HEK293 (cell line): ENCODE measurements at regions not wholly inside any gene's neighbourhood (a gene's known extent, or its start where the extent isn't known, plus 50 kb on each side); places are given as distances from the start of the nearest gene placed in this dataset.

ENCODE experiments used
- CTCF ChIA-PET: fragments of 350-600 bp; formaldehyde crosslinking; extraction: SDS; loops from one replicate; lab custom pipeline; 2021; ENCODE audit warnings: antibody characterized with exemption; lab: Yijun Ruan, JAX
- POLR2A ChIA-PET: fragments of 300-600 bp; formaldehyde crosslinking; extraction: SDS; loops from one replicate; lab custom pipeline; 2020; ENCODE audit warnings: antibody characterized with exemption, inconsistent platforms; lab: Yijun Ruan, JAX
- H3K27ac ChIP-seq: fragments of 200-500 bp; sonication (Bioruptor generic); 2 replicates; pipeline ENCODE4 v1.5.1; 2014; ENCODE audit warnings: low read depth, low read length, control low read depth, inconsistent platforms; ENCODE audit errors: extremely low read depth
- H3K36me3 ChIP-seq, 2 experiments: fragments of 200-500 bp in 1 of 2; sonication (Bioruptor generic) in 1 of 2; 1 replicate in 1 of 2; 2 replicates in 1 of 2; pipeline ENCODE4 v1.5.1; 2014 to 2017; ENCODE audit warnings: inconsistent platforms in 2 of 2, low read length in 2 of 2; ENCODE audit not compliant: control insufficient read depth in 2 of 2, insufficient read depth in 1 of 2
- H3K4me1 ChIP-seq: fragments of 200-500 bp; sonication (Bioruptor generic); 2 replicates; pipeline ENCODE4 v1.5.1; 2014; ENCODE audit warnings: mild to moderate bottlenecking, low read length, inconsistent platforms; ENCODE audit not compliant: control insufficient read depth, insufficient read depth
- H3K4me3 ChIP-seq: 2 replicates; pipeline ENCODE4 v1.5.1; 2011; ENCODE audit warnings: low read depth, mild to moderate bottlenecking, control low read depth, low read length, moderate library complexity
- H3K9me3 ChIP-seq: fragments of 200-500 bp; sonication (Bioruptor generic); 2 replicates; pipeline ENCODE4 v1.5.1; 2014; ENCODE audit warnings: low read depth, low read length, inconsistent platforms; ENCODE audit not compliant: control insufficient read depth, insufficient read depth
- HOXD13 ChIP-seq: sonication (generic); formaldehyde crosslinking; IDR thresholded peaks from 2 replicates; pipeline ENCODE4 v1.8.0; 2022; ENCODE audit warnings: missing genetic modification reagents, borderline replicate concordance
- REST ChIP-seq: fragments of 450-650 bp; formaldehyde crosslinking; IDR thresholded peaks from 2 replicates; pipeline ENCODE4 v1.5.1; 2016; ENCODE audit warnings: missing biosample characterization, missing genetic modification characterization
- SCRT1 ChIP-seq: fragments of 450-650 bp; formaldehyde crosslinking; IDR thresholded peaks from 2 replicates; pipeline ENCODE4 v1.5.1; 2016; ENCODE audit warnings: missing biosample characterization, missing genetic modification characterization, borderline replicate concordance
- YY1 ChIP-seq: fragments of 450-650 bp; formaldehyde crosslinking; IDR thresholded peaks from 2 replicates; pipeline ENCODE4 v1.5.1; 2018; ENCODE audit warnings: missing biosample characterization, missing genetic modification characterization
- ZBTB10 ChIP-seq: fragments of 450-650 bp; formaldehyde crosslinking; IDR thresholded peaks from 2 replicates; pipeline ENCODE4 v1.5.1; 2016; ENCODE audit warnings: missing biosample characterization, missing genetic modification characterization
- ZBTB17 ChIP-seq: fragments of 450-650 bp; formaldehyde crosslinking; IDR thresholded peaks from 2 replicates; pipeline ENCODE4 v1.5.1; 2016; ENCODE audit warnings: missing biosample characterization, missing genetic modification characterization
- ZBTB26 ChIP-seq: fragments of 450-650 bp; formaldehyde crosslinking; optimal IDR thresholded peaks from 2 replicates; pipeline ENCODE3; 2016; ENCODE audit warnings: missing biosample characterization, mild to moderate bottlenecking, missing genetic modification characterization
- ZBTB48 ChIP-seq: fragments of 450-650 bp; formaldehyde crosslinking; IDR thresholded peaks from 2 replicates; pipeline ENCODE4 v1.5.1; 2016; ENCODE audit warnings: missing biosample characterization, missing genetic modification characterization
- ZNF10 ChIP-seq: fragments of 450-650 bp; formaldehyde crosslinking; IDR thresholded peaks from 2 replicates; pipeline ENCODE4 v1.5.1; 2017; ENCODE audit warnings: missing biosample characterization, missing genetic modification characterization
- ZNF157 ChIP-seq: fragments of 450-650 bp; formaldehyde crosslinking; IDR thresholded peaks from 2 replicates; pipeline ENCODE4 v1.5.1; 2016; ENCODE audit warnings: missing biosample characterization, missing genetic modification characterization
- ZNF544 ChIP-seq: fragments of 450-650 bp; formaldehyde crosslinking; IDR thresholded peaks from 2 replicates; pipeline ENCODE4 v1.5.0; 2017; ENCODE audit warnings: missing biosample characterization, missing genetic modification characterization
- ZNF580 ChIP-seq: fragments of 450-650 bp; formaldehyde crosslinking; IDR thresholded peaks from 2 replicates; pipeline ENCODE4 v1.5.1; 2016; ENCODE audit warnings: missing biosample characterization, missing genetic modification characterization
- ZNF639 ChIP-seq: fragments of 450-650 bp; formaldehyde crosslinking; IDR thresholded peaks from 2 replicates; pipeline ENCODE4 v1.5.1; 2016; ENCODE audit warnings: missing biosample characterization, missing genetic modification characterization
- ZNF747 ChIP-seq: fragments of 450-650 bp; formaldehyde crosslinking; IDR thresholded peaks from 2 replicates; pipeline ENCODE4 v1.5.1; 2016; ENCODE audit warnings: missing biosample characterization, missing genetic modification characterization
- ZNF76 ChIP-seq: fragments of 450-650 bp; formaldehyde crosslinking; IDR thresholded peaks from 2 replicates; pipeline ENCODE4; 2016; ENCODE audit warnings: low read depth, missing biosample characterization, missing genetic modification characterization, borderline replicate concordance
- ZNF830 ChIP-seq: fragments of 450-650 bp; IDR thresholded peaks from 2 replicates; pipeline ENCODE4 v1.5.0; 2018; ENCODE audit warnings: missing biosample characterization, missing genetic modification characterization, low read depth, mild to moderate bottlenecking, moderate library complexity
- ZSCAN16 ChIP-seq: fragments of 450-650 bp; formaldehyde crosslinking; IDR thresholded peaks from 2 replicates; pipeline ENCODE4 v1.5.1; 2016; ENCODE audit warnings: missing biosample characterization, missing genetic modification characterization

- Histone ChIP-seq H3K4me3 (no peak overlapping the region), H3K9me3 (no peaks in the 10 kb centered on the region), H3K4me1 (no peaks in the 10 kb centered on the region), H3K36me3 (no peaks in the 10 kb centered on the region), H3K27ac (no peak overlapping the region)
- TF ChIP-seq ZNF830 (tag by site-specific recombination) (no peak), REST (tag by site-specific recombination) (no peak), HOXD13 (CRISPR knock-in tag) (no peak), ZNF157 (tag by site-specific recombination) (no peak), ZNF76 (tag by site-specific recombination) (no peak), ZBTB26 (no peak), ZBTB10 (tag by site-specific recombination) (no peak), ZNF10 (no peak), ZBTB48 (no peak), ZBTB17 (tag by site-specific recombination) (no peak)
- CTCF ChIA-PET: no interaction called here
- POLR2A ChIA-PET: no interaction called here
Observed at GRCh38 chr13:111906816-111907215, 160.1 kb upstream of the SOX1 start.

GRCh38 chr13:111907341-111907880, 159.5 kb upstream of the SOX1 start:
- Histone ChIP-seq H3K4me1 (no peaks in the 10 kb centered on the region), H3K36me3 (no peaks in the 10 kb centered on the region), H3K4me3 (no peak overlapping the region), H3K9me3 (no peaks in the 10 kb centered on the region), H3K27ac (no peak overlapping the region)
- ChIA-PET POLR2A (no interaction called here), CTCF (interaction anchor here (0.7 kb wide), 1 partner anchor 1490 kb away, joined by 3 read pairs; no protein-coding TSS in a partner anchor)
- TF ChIP-seq YY1 (tag by site-specific recombination) (no peak), ZSCAN16 (no peak), ZNF639 (tag by site-specific recombination) (no peak), ZNF580 (tag by site-specific recombination) (no peak), SCRT1 (tag by site-specific recombination) (no peak), ZNF544 (tag by site-specific recombination) (no peak), ZNF747 (tag by site-specific recombination) (no peak)
